ENCODE measurements at regions not wholly inside any gene's neighbourhood (a gene's known extent, or its start where the extent isn't known, plus 50 kb on each side); places are given as distances from the start of the nearest gene placed in this dataset.

- H2BK20ac ChIP-seq (ENCODE audit: low read depth, low read length), result no peak overlapping the region
- peaks cover 8% of the 10 kb centered on the region for H3K27me3 ChIP-seq (ENCODE audit: control insufficient read depth, insufficient read depth, low read length)
- no peak overlapping the region for H3K14ac ChIP-seq (replicated peaks; ENCODE audit: low read depth, low read length)
- no peak overlapping the region for H2BK5ac ChIP-seq (ENCODE audit: low read depth, low read length, poor library complexity, severe bottlenecking)
- no peak overlapping the region for H3K4ac ChIP-seq (ENCODE audit: low read depth, low read length)
- no peaks in the 10 kb centered on the region for H3K9me1 ChIP-seq (ENCODE audit: insufficient read depth, low read length)
- no peak overlapping the region for H2BK15ac ChIP-seq (ENCODE audit: low read depth, low read length)
- H2AFZ ChIP-seq (replicated peaks; ENCODE audit: low read length, poor library complexity), result no peak overlapping the region
- no peaks in the 10 kb centered on the region for H3K4me1 ChIP-seq (ENCODE audit: control insufficient read depth, insufficient read depth, low read length)
- no peak overlapping the region for H3K27ac ChIP-seq (ENCODE audit: insufficient read depth, low read length)
- no peak for DNase-seq
- H4K5ac ChIP-seq (ENCODE audit: low read depth, low read length), result no peak overlapping the region
- intact Hi-C loops (cut with micrococcal nuclease) (loop anchor here (10.0 kb wide), 1 partner anchor 255 kb away; no protein-coding TSS in a partner anchor), in situ Hi-C loops (cut with MboI; ENCODE audit: low sequenced_read_pairs) (no loop called here), dilution Hi-C loops (cut with HindIII; ENCODE audit: low sequenced_read_pairs, unreplicated experiment) (no loop called here)
- no TSS peak for BruUV-seq (replicated peaks)
- ChIA-PET CTCF (no interaction called here), POLR2A (ENCODE audit: unreplicated experiment) (no interaction called here)
- H3K36me3 ChIP-seq (ENCODE audit: control insufficient read depth, insufficient read depth, low read length), result no peaks in the 10 kb centered on the region
- no peak overlapping the region for H3K4me3 ChIP-seq (ENCODE audit: insufficient read depth, low read depth, low read length)
- ATAC-seq (ENCODE audit: low read depth), result no peak
- no peak overlapping the region for H4K91ac ChIP-seq (ENCODE audit: insufficient read depth, low read depth, low read length)
- WGBS, 2 experiments (ENCODE audit: extremely low coverage in 2 of 2, insufficient read length in 1 of 2), result no CpG with 5 or more reads among the region's 7 CpGs
- no peak overlapping the region for H2BK120ac ChIP-seq (ENCODE audit: low read depth, low read length)
- H3K23ac ChIP-seq (ENCODE audit: low read depth, low read length), result no peak overlapping the region
- no peak overlapping the region for H2AK5ac ChIP-seq (ENCODE audit: low read depth, low read length)
- no peaks in the 10 kb centered on the region for H3K79me1 ChIP-seq (ENCODE audit: low read depth in 1 of 2, low read length in 2 of 2)
- H3K18ac ChIP-seq (ENCODE audit: low read depth, low read length), result no peak overlapping the region
- H3K9ac ChIP-seq (ENCODE audit: low read depth, low read length), result no peak overlapping the region
- no peaks in the 10 kb centered on the region for H4K20me1 ChIP-seq (ENCODE audit: insufficient read depth, low read length)
- TF ChIP-seq USF2 (IDR thresholded peaks at IDR 0.05; ENCODE audit: low read depth, low read length) (no peak), MAFK (IDR thresholded peaks at IDR 0.05; ENCODE audit: low read depth, low read length) (no peak)
- H3K56ac ChIP-seq (ENCODE audit: extremely low read depth, insufficient read depth, low read length), result no peak overlapping the region
- H3K4me2 ChIP-seq (ENCODE audit: low read depth, low read length), result no peak overlapping the region
- no peak overlapping the region for H4K8ac ChIP-seq (ENCODE audit: low read depth in 2 of 2, low read length in 2 of 2)
- H3K9me3 ChIP-seq (ENCODE audit: control insufficient read depth, insufficient read depth, low read length), result no peaks in the 10 kb centered on the region
- no peak overlapping the region for H2AK9ac ChIP-seq (replicated peaks; ENCODE audit: low read depth, low read length, poor library complexity)
Measured at GRCh38 chr3:44109771-44110361, 131.8 kb upstream of the TOPAZ1 start.

All from IMR-90 (cell line).